Testis (tissue), 2 donors: ENCODE measurements at regions not wholly inside any gene's neighbourhood (a gene's known extent, or its start where the extent isn't known, plus 50 kb on each side); places are given as distances from the start of the nearest gene placed in this dataset.

Experiments
- CTCF ChIP-seq, 3 experiments: fragments of 450-650 bp in 2 of 3; fragments of 200-600 bp in 1 of 3; sonication (generic) in 1 of 3; IDR thresholded peaks; one replicate each; pipeline ENCODE4 v1.5.1; 2016 to 2019; ENCODE audit warnings: antibody characterized with exemption in 3 of 3, mild to moderate bottlenecking in 2 of 3, moderate library complexity in 1 of 3
- POLR2A ChIP-seq: fragments of 450-650 bp; IDR thresholded peaks from one replicate; pipeline ENCODE4 v1.6.1; 2017; ENCODE audit warnings: antibody characterized with exemption, mild to moderate bottlenecking, moderate library complexity

DNA sequence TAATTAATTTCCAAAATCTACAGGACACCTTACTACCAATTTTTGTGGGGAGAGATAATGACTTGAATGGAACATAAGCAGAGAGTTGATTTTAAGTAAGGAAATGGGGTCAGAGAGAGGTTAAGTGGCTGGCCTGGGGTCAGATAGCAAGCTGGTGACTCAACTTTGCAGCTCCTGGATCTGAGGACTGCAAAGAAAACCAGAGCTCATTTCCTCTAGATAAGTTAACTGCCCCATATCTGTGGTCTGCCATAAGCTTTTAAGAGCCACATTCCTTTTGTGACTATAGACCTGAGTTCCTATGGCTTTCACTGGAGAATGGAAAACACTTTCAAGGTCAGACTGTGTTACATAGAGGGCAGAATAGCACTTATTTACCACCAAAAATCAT lies 201.2 kb upstream of the PRICKLE1 start:
- TF ChIP-seq CTCF (IDR thresholded peaks at IDR 0.05) (no peak), POLR2A (no peak)
